ENCODE measurements at regions not wholly inside any gene's neighbourhood (a gene's known extent, or its start where the extent isn't known, plus 50 kb on each side); places are given as distances from the start of the nearest gene placed in this dataset.
A peak's percentile ranks its signal among the peaks of the same experiment; 100 is the strongest.
"Not testable (repeated sequence)": the region's sequence is repeated elsewhere in the genome, so short reads cannot be mapped to it uniquely, and the experiment has no call there.

DNA sequence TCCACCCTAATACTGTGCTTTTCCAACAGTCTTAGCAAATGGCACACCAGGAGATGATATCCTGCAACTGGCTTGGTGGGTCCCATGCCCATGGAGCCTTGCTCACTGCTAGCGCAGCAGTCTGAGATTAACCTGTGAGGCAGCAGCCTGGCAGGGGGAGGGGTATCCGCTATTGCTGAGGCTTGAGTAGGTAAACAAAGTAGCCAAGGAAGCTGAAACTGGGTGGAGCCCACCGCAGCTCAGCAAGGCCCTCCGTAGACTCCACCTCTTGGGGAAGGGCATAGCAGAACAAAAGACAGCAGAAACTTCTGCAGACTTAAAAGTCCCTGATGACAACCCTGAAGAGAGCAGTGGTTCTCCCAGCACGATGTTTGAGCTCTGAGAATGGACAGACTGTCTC lies 399.0 kb downstream of the CCSER2 start:
- Mint-ChIP-seq H3K36me3 (ENCODE audit: insufficient read depth, unreplicated experiment) (no peaks in the 10 kb centered on the region), H3K9me3 (ENCODE audit: unreplicated experiment) (no peaks in the 10 kb centered on the region), H3K27me3 (ENCODE audit: insufficient read depth, unreplicated experiment) (peaks cover 9% of the 10 kb centered on the region), H3K4me3 (ENCODE audit: unreplicated experiment) (no peak overlapping the region), H3K4me1 (ENCODE audit: low read depth, unreplicated experiment) (no peaks in the 10 kb centered on the region), H3K27ac (ENCODE audit: unreplicated experiment) (no peak overlapping the region)
- POLR2A ChIA-PET: no interaction called here
- Histone ChIP-seq H3K9me3 (no peaks in the 10 kb centered on the region), H3K36me3 (ENCODE audit: control insufficient read depth, insufficient read depth, low read length) (no peaks in the 10 kb centered on the region), H3K4me1 (no peaks in the 10 kb centered on the region), H3K27me3 (replicated peaks; ENCODE audit: control insufficient read depth, insufficient read depth, low read length) (peaks cover 3% of the 10 kb centered on the region; the same call in 1 of the 2 replicates), H3K4me3 (ENCODE audit: low read depth, low read length) (no peak overlapping the region)
- no TSS peak for BruUV-seq (replicated peaks)
- DNase-seq: no peak
- TF ChIP-seq, protein P1, sequence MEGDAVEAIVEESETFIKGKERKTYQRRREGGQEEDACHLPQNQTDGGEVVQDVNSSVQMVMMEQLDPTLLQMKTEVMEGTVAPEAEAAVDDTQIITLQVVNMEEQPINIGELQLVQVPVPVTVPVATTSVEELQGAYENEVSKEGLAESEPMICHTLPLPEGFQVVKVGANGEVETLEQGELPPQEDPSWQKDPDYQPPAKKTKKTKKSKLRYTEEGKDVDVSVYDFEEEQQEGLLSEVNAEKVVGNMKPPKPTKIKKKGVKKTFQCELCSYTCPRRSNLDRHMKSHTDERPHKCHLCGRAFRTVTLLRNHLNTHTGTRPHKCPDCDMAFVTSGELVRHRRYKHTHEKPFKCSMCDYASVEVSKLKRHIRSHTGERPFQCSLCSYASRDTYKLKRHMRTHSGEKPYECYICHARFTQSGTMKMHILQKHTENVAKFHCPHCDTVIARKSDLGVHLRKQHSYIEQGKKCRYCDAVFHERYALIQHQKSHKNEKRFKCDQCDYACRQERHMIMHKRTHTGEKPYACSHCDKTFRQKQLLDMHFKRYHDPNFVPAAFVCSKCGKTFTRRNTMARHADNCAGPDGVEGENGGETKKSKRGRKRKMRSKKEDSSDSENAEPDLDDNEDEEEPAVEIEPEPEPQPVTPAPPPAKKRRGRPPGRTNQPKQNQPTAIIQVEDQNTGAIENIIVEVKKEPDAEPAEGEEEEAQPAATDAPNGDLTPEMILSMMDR (IDR thresholded peaks at IDR 0.05; ENCODE audit: insufficient read depth in 1 of 2, low read depth in 1 of 2, low read length in 1 of 2, severe bottlenecking in 1 of 2, unreplicated experiment in 1 of 2): no peak
- intact Hi-C loops (cut with micrococcal nuclease; ENCODE audit: unreplicated experiment): no loop called here
- CTCF ChIA-PET: no interaction called here

DNA sequence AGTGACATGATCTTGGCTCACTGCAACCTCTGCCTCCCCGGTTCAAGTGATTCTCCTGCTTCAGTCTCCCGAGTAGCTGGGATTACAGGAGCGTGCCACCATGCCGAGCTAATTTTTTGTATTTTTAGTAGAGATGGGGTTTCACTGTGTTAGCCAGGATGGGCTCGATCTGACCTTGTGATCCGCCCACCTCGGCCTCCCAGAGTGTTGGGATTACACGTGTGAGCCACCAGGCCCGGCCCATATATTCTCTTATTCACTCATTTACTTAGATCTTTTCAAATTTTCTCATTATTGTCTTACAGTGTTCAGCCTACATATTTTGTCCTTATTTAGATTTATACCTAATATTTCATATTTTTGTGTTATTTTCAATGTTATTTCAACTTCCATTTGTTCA lies 410.7 kb downstream of the CCSER2 start:
- POLR2A ChIA-PET; H3K27ac Mint-ChIP-seq (ENCODE audit: unreplicated experiment); H3K4me1 ChIP-seq; H3K36me3 Mint-ChIP-seq (ENCODE audit: insufficient read depth, unreplicated experiment); H3K9me3 Mint-ChIP-seq (ENCODE audit: unreplicated experiment); H3K27me3 ChIP-seq (replicated peaks; ENCODE audit: control insufficient read depth, insufficient read depth, low read length); H3K4me3 Mint-ChIP-seq (ENCODE audit: unreplicated experiment); BruUV-seq (replicated peaks); DNase-seq; H3K27me3 Mint-ChIP-seq (ENCODE audit: insufficient read depth, unreplicated experiment); H3K4me3 ChIP-seq (ENCODE audit: low read depth, low read length); H3K36me3 ChIP-seq (ENCODE audit: control insufficient read depth, insufficient read depth, low read length); H3K9me3 ChIP-seq; H3K4me1 Mint-ChIP-seq (ENCODE audit: low read depth, unreplicated experiment): not testable (repeated sequence)
- CTCF ChIA-PET: interaction anchor here (1.9 kb wide), 1 partner anchor 126 kb away, joined by 8 read pairs; no protein-coding TSS in a partner anchor
- intact Hi-C loops (cut with micrococcal nuclease; ENCODE audit: unreplicated experiment): loop anchor here (1.0 kb wide), 1 partner anchor 126 kb away; no protein-coding TSS in a partner anchor

DNA sequence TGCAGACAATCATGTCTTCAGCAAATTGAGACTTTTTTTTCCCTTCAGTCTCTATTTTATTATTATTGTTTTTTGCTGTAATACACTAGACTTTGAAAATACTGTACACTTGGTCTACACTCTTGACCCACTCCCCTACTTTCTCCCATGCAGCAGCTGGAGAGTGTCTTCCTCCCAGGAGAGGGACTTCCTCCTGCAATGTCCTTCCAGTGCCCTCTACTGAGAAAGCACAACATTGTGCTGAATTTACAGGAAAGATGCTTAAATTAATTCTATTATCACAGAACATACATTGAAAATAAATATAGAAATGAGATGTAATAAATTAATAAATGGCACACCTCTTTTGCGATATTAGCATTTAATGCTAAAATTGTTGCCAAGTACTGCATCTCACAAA lies 411.3 kb downstream of the CCSER2 start:
- H3K9me3 ChIP-seq: peaks cover 7% of the 10 kb centered on the region; the same call in 1 of the 2 replicates
- no peaks in the 10 kb centered on the region for H3K4me1 ChIP-seq
- Mint-ChIP-seq H3K27ac (ENCODE audit: unreplicated experiment) (no peak overlapping the region), H3K27me3 (ENCODE audit: insufficient read depth, unreplicated experiment) (peaks cover 3% of the 10 kb centered on the region), H3K4me1 (ENCODE audit: low read depth, unreplicated experiment) (peaks cover 7% of the 10 kb centered on the region), H3K4me3 (ENCODE audit: unreplicated experiment) (no peak overlapping the region), H3K36me3 (ENCODE audit: insufficient read depth, unreplicated experiment) (no peaks in the 10 kb centered on the region), H3K9me3 (ENCODE audit: unreplicated experiment) (peaks cover 10% of the 10 kb centered on the region)
- no peak for DNase-seq
- TF ChIP-seq, protein P1 (IDR thresholded peaks at IDR 0.05; ENCODE audit: insufficient read depth in 1 of 2, low read depth in 1 of 2, low read length in 1 of 2, severe bottlenecking in 1 of 2, unreplicated experiment in 1 of 2): peak in 1 of 2 experiments; percentile 19
- H3K36me3 ChIP-seq (ENCODE audit: control insufficient read depth, insufficient read depth, low read length): no peaks in the 10 kb centered on the region
- CTCF ChIA-PET: interaction anchor here (1.9 kb wide), 1 partner anchor 126 kb away, joined by 8 read pairs; no protein-coding TSS in a partner anchor
- no peak overlapping the region for H3K4me3 ChIP-seq (ENCODE audit: low read depth, low read length)
- no peaks in the 10 kb centered on the region for H3K27me3 ChIP-seq (replicated peaks; ENCODE audit: control insufficient read depth, insufficient read depth, low read length)
- intact Hi-C loops (cut with micrococcal nuclease; ENCODE audit: unreplicated experiment): loop anchor here (1.0 to 10.0 kb wide), 2 partner anchors 126 to 475 kb away; no protein-coding TSS in a partner anchor
- POLR2A ChIA-PET: no interaction called here
- BruUV-seq (replicated peaks): no TSS peak

DNA sequence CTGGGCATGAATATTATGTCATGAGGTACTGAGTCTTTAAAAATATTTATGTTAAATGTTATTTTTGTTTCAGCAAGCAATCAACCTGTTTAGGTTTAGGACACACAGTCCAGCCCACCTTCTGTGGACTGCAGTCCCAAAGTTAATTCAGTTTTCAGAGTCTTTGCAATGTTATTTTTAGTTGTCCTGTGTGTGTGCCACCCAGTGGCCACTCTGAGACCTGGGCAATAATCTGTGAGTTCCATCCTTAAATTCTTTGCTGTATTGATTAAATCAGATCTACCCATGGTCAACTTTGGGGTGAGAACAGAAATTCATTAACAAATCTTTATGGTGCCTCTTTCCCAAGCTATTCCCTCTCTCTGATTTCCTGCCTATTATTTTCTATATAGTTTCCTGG lies 415.1 kb downstream of the CCSER2 start:
- CTCF ChIA-PET: no interaction called here
- DNase-seq: peak in 1 of 2 experiments; percentile 10
- H3K27ac Mint-ChIP-seq (ENCODE audit: unreplicated experiment): no peak overlapping the region
- Histone ChIP-seq H3K4me1 (no peaks in the 10 kb centered on the region), H3K36me3 (ENCODE audit: control insufficient read depth, insufficient read depth, low read length) (no peaks in the 10 kb centered on the region), H3K27me3 (replicated peaks; ENCODE audit: control insufficient read depth, insufficient read depth, low read length) (no peaks in the 10 kb centered on the region), H3K4me3 (ENCODE audit: low read depth, low read length) (no peak overlapping the region), H3K9me3 (peaks cover 7% of the 10 kb centered on the region; the same call in 1 of the 2 replicates)
- H3K4me1 Mint-ChIP-seq (ENCODE audit: low read depth, unreplicated experiment): peaks cover 7% of the 10 kb centered on the region
- no TSS peak for BruUV-seq (replicated peaks)
- POLR2A ChIA-PET: no interaction called here
- no peak overlapping the region for H3K4me3 Mint-ChIP-seq (ENCODE audit: unreplicated experiment)
- peaks cover 8% of the 10 kb centered on the region for H3K27me3 Mint-ChIP-seq (ENCODE audit: insufficient read depth, unreplicated experiment)
- no peaks in the 10 kb centered on the region for H3K36me3 Mint-ChIP-seq (ENCODE audit: insufficient read depth, unreplicated experiment)
- TF ChIP-seq, protein P1 (IDR thresholded peaks at IDR 0.05; ENCODE audit: insufficient read depth in 1 of 2, low read depth in 1 of 2, low read length in 1 of 2, severe bottlenecking in 1 of 2, unreplicated experiment in 1 of 2): peak; percentile 69 to 71
- H3K9me3 Mint-ChIP-seq (ENCODE audit: unreplicated experiment): peaks cover 10% of the 10 kb centered on the region
- intact Hi-C loops (cut with micrococcal nuclease; ENCODE audit: unreplicated experiment): loop anchor here (1.0 to 10.0 kb wide), 2 partner anchors 130 to 479 kb away; no protein-coding TSS in a partner anchor

Measured in Caco-2 (cell line).